PC-9 (cell line): ENCODE measurements at regions not wholly inside any gene's neighbourhood (a gene's known extent, or its start where the extent isn't known, plus 50 kb on each side); places are given as distances from the start of the nearest gene placed in this dataset.

Source experiments
- EZH2 ChIP-seq: fragments of 200-600 bp; sonication (generic); IDR thresholded peaks from 2 replicates; pipeline ENCODE4 v1.8.0; 2017; ENCODE audit warnings: antibody characterized with exemption, low read depth
- TF ChIP-seq, protein P1 (sequence below): fragments of 200-600 bp; sonication (generic); conservative IDR thresholded peaks from 2 replicates; pipeline ENCODE4 v1.6.1; 2017; ENCODE audit warnings: mixed run types, antibody characterized with exemption, mild to moderate bottlenecking, moderate library complexity

DNA sequence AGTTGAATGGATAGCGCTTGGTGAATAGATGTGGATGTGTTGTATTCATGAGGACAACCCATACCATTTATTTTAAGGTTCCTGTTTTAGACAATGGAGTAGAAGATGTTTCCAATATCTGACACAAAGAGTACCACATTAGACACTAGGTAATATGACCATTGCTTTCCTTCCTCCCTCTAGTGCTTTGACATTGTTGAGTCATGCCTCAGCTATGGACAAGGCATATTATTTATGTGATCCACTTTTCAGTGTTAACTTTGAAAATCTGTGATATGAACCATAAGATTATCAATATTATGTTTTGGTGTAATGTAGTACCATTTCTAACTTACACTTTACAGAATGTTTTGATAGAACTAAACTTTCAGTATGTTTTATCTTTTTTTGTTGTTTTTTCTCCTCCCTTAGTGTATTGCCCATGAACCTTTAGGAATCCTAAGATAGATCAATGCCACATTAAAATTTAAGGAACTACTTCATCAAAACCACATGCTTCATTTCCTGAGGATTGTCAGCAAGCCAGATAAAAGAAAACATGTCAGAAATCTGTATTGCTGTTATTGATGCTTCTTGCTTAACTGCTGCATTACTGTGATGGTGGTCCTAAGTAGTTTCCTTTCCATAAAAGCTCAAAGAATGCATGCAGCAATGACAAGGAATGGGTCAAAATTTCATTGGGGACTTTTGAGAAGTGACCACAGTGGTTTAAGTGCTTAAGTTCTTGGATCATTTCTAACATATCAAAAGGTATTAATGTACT is 105.0 kb downstream of the PCDH7 start:
- TF ChIP-seq, protein P1, sequence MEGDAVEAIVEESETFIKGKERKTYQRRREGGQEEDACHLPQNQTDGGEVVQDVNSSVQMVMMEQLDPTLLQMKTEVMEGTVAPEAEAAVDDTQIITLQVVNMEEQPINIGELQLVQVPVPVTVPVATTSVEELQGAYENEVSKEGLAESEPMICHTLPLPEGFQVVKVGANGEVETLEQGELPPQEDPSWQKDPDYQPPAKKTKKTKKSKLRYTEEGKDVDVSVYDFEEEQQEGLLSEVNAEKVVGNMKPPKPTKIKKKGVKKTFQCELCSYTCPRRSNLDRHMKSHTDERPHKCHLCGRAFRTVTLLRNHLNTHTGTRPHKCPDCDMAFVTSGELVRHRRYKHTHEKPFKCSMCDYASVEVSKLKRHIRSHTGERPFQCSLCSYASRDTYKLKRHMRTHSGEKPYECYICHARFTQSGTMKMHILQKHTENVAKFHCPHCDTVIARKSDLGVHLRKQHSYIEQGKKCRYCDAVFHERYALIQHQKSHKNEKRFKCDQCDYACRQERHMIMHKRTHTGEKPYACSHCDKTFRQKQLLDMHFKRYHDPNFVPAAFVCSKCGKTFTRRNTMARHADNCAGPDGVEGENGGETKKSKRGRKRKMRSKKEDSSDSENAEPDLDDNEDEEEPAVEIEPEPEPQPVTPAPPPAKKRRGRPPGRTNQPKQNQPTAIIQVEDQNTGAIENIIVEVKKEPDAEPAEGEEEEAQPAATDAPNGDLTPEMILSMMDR = no peak
- no peak for TF ChIP-seq EZH2
